ENCODE measurements at regions not wholly inside any gene's neighbourhood (a gene's known extent, or its start where the extent isn't known, plus 50 kb on each side); places are given as distances from the start of the nearest gene placed in this dataset.

GRCh38 chr5:166251786-166252185 is 2039.7 kb upstream of the WWC1 start:
- TF ChIP-seq EZH2 (IDR thresholded peaks at IDR 0.05; ENCODE audit: borderline replicate concordance, insufficient read depth, low read length, poor library complexity, severe bottlenecking) = no peak
- TF ChIP-seq CTCF (IDR thresholded peaks at IDR 0.05; ENCODE audit: poor library complexity, severe bottlenecking) = no peak
- no peak for TF ChIP-seq RAD21 (conservative IDR thresholded peaks at IDR 0.05)
- TF ChIP-seq EP300 (conservative IDR thresholded peaks at IDR 0.05; ENCODE audit: poor library complexity, severe bottlenecking) = no peak
- no peak for TF ChIP-seq SMC3 (conservative IDR thresholded peaks at IDR 0.05; ENCODE audit: poor library complexity)
- TF ChIP-seq TAF1 (IDR thresholded peaks at IDR 0.05; ENCODE audit: low read depth) = no peak
- no peak for TF ChIP-seq REST (IDR thresholded peaks at IDR 0.05; ENCODE audit: borderline replicate concordance)
- TF ChIP-seq POLR2AphosphoS5 (IDR thresholded peaks at IDR 0.05) = no peak
